ENCODE measurements at regions not wholly inside any gene's neighbourhood (a gene's known extent, or its start where the extent isn't known, plus 50 kb on each side); places are given as distances from the start of the nearest gene placed in this dataset.

GRCh38 chr10:123259791-123260190 is 105.6 kb downstream of the BUB3 start:
- no peak overlapping the region for H3K27ac ChIP-seq (ENCODE audit: low read depth in 1 of 2, low read length in 2 of 2)

GRCh38 chr10:123262456-123262855 is 108.3 kb downstream of the BUB3 start:
- 85 to 93% methylated on average over 9 of the region's 9 CpGs for WGBS, 2 donors
- H3K36me3 ChIP-seq (ENCODE audit: control insufficient read depth in 1 of 2, insufficient read depth in 2 of 2, low read length in 1 of 2), result no peaks in the 10 kb centered on the region
- H3K27ac ChIP-seq (ENCODE audit: low read depth in 1 of 2, low read length in 2 of 2), result no peak overlapping the region
- DNase-seq (no peak), ATAC-seq (ENCODE audit: low FRiP score) (no peak)
- H3K4me3 ChIP-seq (ENCODE audit: low read length in 2 of 2), result no peak overlapping the region
- intact Hi-C loops (cut with DNase I), result no loop called here
- no peaks in the 10 kb centered on the region for H3K9me3 ChIP-seq (ENCODE audit: control insufficient read depth, low read length)
- no peaks in the 10 kb centered on the region for H3K4me1 ChIP-seq (ENCODE audit: control insufficient read depth in 1 of 2, insufficient read depth in 2 of 2, low read length in 2 of 2)
- no peaks in the 10 kb centered on the region for H3K27me3 ChIP-seq (ENCODE audit: control insufficient read depth in 1 of 2, insufficient read depth in 2 of 2, low read length in 1 of 2)

More at GRCh38 chr10:123259791-123260190, 105.6 kb downstream of the BUB3 start:
- WGBS, 2 donors, result 87 to 93% methylated on average over 11 of the region's 11 CpGs
- H3K36me3 ChIP-seq (ENCODE audit: control insufficient read depth in 1 of 2, insufficient read depth in 2 of 2, low read length in 1 of 2), result no peaks in the 10 kb centered on the region
- no peak overlapping the region for H3K4me3 ChIP-seq (ENCODE audit: low read length in 2 of 2)
- no peaks in the 10 kb centered on the region for H3K9me3 ChIP-seq (ENCODE audit: control insufficient read depth, low read length)
- ATAC-seq (ENCODE audit: low FRiP score), result no peak
- no peaks in the 10 kb centered on the region for H3K27me3 ChIP-seq (ENCODE audit: control insufficient read depth in 1 of 2, insufficient read depth in 2 of 2, low read length in 1 of 2)
- intact Hi-C loops (cut with DNase I), result no loop called here
- no peaks in the 10 kb centered on the region for H3K4me1 ChIP-seq (ENCODE audit: control insufficient read depth in 1 of 2, insufficient read depth in 2 of 2, low read length in 2 of 2)
- no peak for DNase-seq

- DNase-seq (no peak), ATAC-seq (ENCODE audit: low FRiP score) (no peak)
- 86 to 93% methylated on average over 1 of the region's 1 CpG for WGBS, 2 donors
- Histone ChIP-seq H3K4me1 (ENCODE audit: control insufficient read depth in 1 of 2, insufficient read depth in 2 of 2, low read length in 2 of 2) (no peaks in the 10 kb centered on the region), H3K27me3 (ENCODE audit: control insufficient read depth in 1 of 2, insufficient read depth in 2 of 2, low read length in 1 of 2) (no peaks in the 10 kb centered on the region), H3K9me3 (ENCODE audit: control insufficient read depth, low read length) (no peaks in the 10 kb centered on the region), H3K4me3 (ENCODE audit: low read length in 2 of 2) (no peak overlapping the region), H3K27ac (ENCODE audit: low read depth in 1 of 2, low read length in 2 of 2) (no peak overlapping the region), H3K36me3 (ENCODE audit: control insufficient read depth in 1 of 2, insufficient read depth in 2 of 2, low read length in 1 of 2) (no peaks in the 10 kb centered on the region)
- intact Hi-C loops (cut with DNase I), result no loop called here
These were observed 112.8 kb downstream of the BUB3 start for GRCh38 chr10:123266971-123267370.

- H3K27me3 ChIP-seq (ENCODE audit: control insufficient read depth in 1 of 2, insufficient read depth in 2 of 2, low read length in 1 of 2), result no peaks in the 10 kb centered on the region
- no peaks in the 10 kb centered on the region for H3K9me3 ChIP-seq (ENCODE audit: control insufficient read depth, low read length)
- no peaks in the 10 kb centered on the region for H3K36me3 ChIP-seq (ENCODE audit: control insufficient read depth in 1 of 2, insufficient read depth in 2 of 2, low read length in 1 of 2)
- H3K4me1 ChIP-seq (ENCODE audit: control insufficient read depth in 1 of 2, insufficient read depth in 2 of 2, low read length in 2 of 2), result no peaks in the 10 kb centered on the region
- 90 to 96% methylated on average over 9 of the region's 9 CpGs for WGBS, 2 donors
- ATAC-seq (ENCODE audit: low FRiP score) (no peak), DNase-seq (no peak)
- no peak overlapping the region for H3K27ac ChIP-seq (ENCODE audit: low read depth in 1 of 2, low read length in 2 of 2)
- H3K4me3 ChIP-seq (ENCODE audit: low read length in 2 of 2), result no peak overlapping the region
- intact Hi-C loops (cut with DNase I), result no loop called here
These were observed 114.9 kb downstream of the BUB3 start for GRCh38 chr10:123269017-123269552.

- H3K9me3 ChIP-seq (ENCODE audit: control insufficient read depth, low read length), result no peaks in the 10 kb centered on the region
- intact Hi-C loops (cut with DNase I), result no loop called here
- ATAC-seq (ENCODE audit: low FRiP score) (no peak), DNase-seq (no peak)
- 69% methylated on average over 2 of the region's 2 CpGs for WGBS, 2 donors
- H3K4me3 ChIP-seq (ENCODE audit: low read length in 2 of 2), result no peak overlapping the region
- H3K4me1 ChIP-seq (ENCODE audit: control insufficient read depth in 1 of 2, insufficient read depth in 2 of 2, low read length in 2 of 2), result no peaks in the 10 kb centered on the region
- no peak overlapping the region for H3K27ac ChIP-seq (ENCODE audit: low read depth in 1 of 2, low read length in 2 of 2)
- H3K27me3 ChIP-seq (ENCODE audit: control insufficient read depth in 1 of 2, insufficient read depth in 2 of 2, low read length in 1 of 2), result no peaks in the 10 kb centered on the region
- H3K36me3 ChIP-seq (ENCODE audit: control insufficient read depth in 1 of 2, insufficient read depth in 2 of 2, low read length in 1 of 2), result no peaks in the 10 kb centered on the region
These were observed 115.5 kb downstream of the BUB3 start for GRCh38 chr10:123269675-123270074.

- WGBS, 2 donors, result 0 to 2% methylated on average over 2 of the region's 2 CpGs
- H3K27me3 ChIP-seq (ENCODE audit: control insufficient read depth in 1 of 2, insufficient read depth in 2 of 2, low read length in 1 of 2), result no peaks in the 10 kb centered on the region
- no peak overlapping the region for H3K4me3 ChIP-seq (ENCODE audit: low read length in 2 of 2)
- intact Hi-C loops (cut with DNase I), result no loop called here
- H3K36me3 ChIP-seq (ENCODE audit: control insufficient read depth in 1 of 2, insufficient read depth in 2 of 2, low read length in 1 of 2), result no peaks in the 10 kb centered on the region
- no peaks in the 10 kb centered on the region for H3K9me3 ChIP-seq (ENCODE audit: control insufficient read depth, low read length)
- no peaks in the 10 kb centered on the region for H3K4me1 ChIP-seq (ENCODE audit: control insufficient read depth in 1 of 2, insufficient read depth in 2 of 2, low read length in 2 of 2)
- DNase-seq (no peak), ATAC-seq (ENCODE audit: low FRiP score) (no peak)
- H3K27ac ChIP-seq (ENCODE audit: low read depth in 1 of 2, low read length in 2 of 2), result no peak overlapping the region
These were observed 116.0 kb downstream of the BUB3 start for GRCh38 chr10:123270221-123270620.

- Histone ChIP-seq H3K27me3 (ENCODE audit: control insufficient read depth in 1 of 2, insufficient read depth in 2 of 2, low read length in 1 of 2) (no peaks in the 10 kb centered on the region), H3K4me3 (ENCODE audit: low read length in 2 of 2) (no peak overlapping the region), H3K9me3 (ENCODE audit: control insufficient read depth, low read length) (no peaks in the 10 kb centered on the region), H3K27ac (ENCODE audit: low read depth in 1 of 2, low read length in 2 of 2) (no peak overlapping the region), H3K4me1 (ENCODE audit: control insufficient read depth in 1 of 2, insufficient read depth in 2 of 2, low read length in 2 of 2) (no peaks in the 10 kb centered on the region), H3K36me3 (ENCODE audit: control insufficient read depth in 1 of 2, insufficient read depth in 2 of 2, low read length in 1 of 2) (no peaks in the 10 kb centered on the region)
- no peak for DNase-seq
- intact Hi-C loops (cut with DNase I), result no loop called here
- 97 to 98% methylated on average over 4 of the region's 4 CpGs for WGBS, 2 donors
- no peak for ATAC-seq (ENCODE audit: low FRiP score)
These were observed 116.6 kb downstream of the BUB3 start for GRCh38 chr10:123270806-123271205.

- intact Hi-C loops (cut with DNase I), result no loop called here
These were observed 118.0 kb downstream of the BUB3 start for GRCh38 chr10:123272171-123272570.

GRCh38 chr10:123274306-123275135 is 120.3 kb downstream of the BUB3 start:
- intact Hi-C loops (cut with DNase I), result no loop called here
- no peak for DNase-seq
- WGBS, 2 donors, result 46 to 47% methylated on average over 31 to 32 of the region's 32 CpGs

More at GRCh38 chr10:123272171-123272570, 118.0 kb downstream of the BUB3 start:
- H3K36me3 ChIP-seq (ENCODE audit: control insufficient read depth in 1 of 2, insufficient read depth in 2 of 2, low read length in 1 of 2), result no peaks in the 10 kb centered on the region
- DNase-seq (no peak), ATAC-seq (ENCODE audit: low FRiP score) (no peak)
- no peaks in the 10 kb centered on the region for H3K9me3 ChIP-seq (ENCODE audit: control insufficient read depth, low read length)
- no peaks in the 10 kb centered on the region for H3K4me1 ChIP-seq (ENCODE audit: control insufficient read depth in 1 of 2, insufficient read depth in 2 of 2, low read length in 2 of 2)
- H3K4me3 ChIP-seq (ENCODE audit: low read length in 2 of 2), result no peak overlapping the region
- 96 to 99% methylated on average over 4 of the region's 4 CpGs for WGBS, 2 donors
- H3K27ac ChIP-seq (ENCODE audit: low read depth in 1 of 2, low read length in 2 of 2), result no peak overlapping the region
- H3K27me3 ChIP-seq (ENCODE audit: control insufficient read depth in 1 of 2, insufficient read depth in 2 of 2, low read length in 1 of 2), result no peaks in the 10 kb centered on the region

More at GRCh38 chr10:123274306-123275135, 120.3 kb downstream of the BUB3 start:
- H3K27me3 ChIP-seq (ENCODE audit: control insufficient read depth in 1 of 2, insufficient read depth in 2 of 2, low read length in 1 of 2), result no peaks in the 10 kb centered on the region
- H3K4me1 ChIP-seq (ENCODE audit: control insufficient read depth in 1 of 2, insufficient read depth in 2 of 2, low read length in 2 of 2), result no peaks in the 10 kb centered on the region
- no peak for ATAC-seq (ENCODE audit: low FRiP score)
- H3K27ac ChIP-seq (ENCODE audit: low read depth in 1 of 2, low read length in 2 of 2), result no peak overlapping the region
- no peaks in the 10 kb centered on the region for H3K36me3 ChIP-seq (ENCODE audit: control insufficient read depth in 1 of 2, insufficient read depth in 2 of 2, low read length in 1 of 2)
- H3K4me3 ChIP-seq (ENCODE audit: low read length in 2 of 2), result no peak overlapping the region
- H3K9me3 ChIP-seq (ENCODE audit: control insufficient read depth, low read length), result no peaks in the 10 kb centered on the region
